Osteoblast (primary cell): ENCODE measurements at regions not wholly inside any gene's neighbourhood (a gene's known extent, or its start where the extent isn't known, plus 50 kb on each side); places are given as distances from the start of the nearest gene placed in this dataset.
"Not testable (repeated sequence)": the region's sequence is repeated elsewhere in the genome, so short reads cannot be mapped to it uniquely, and the experiment has no call there.

Source experiments
- DNase-seq: peaks from one replicate; pipeline ENCODE4 v3.0.0; 2011; ENCODE audit warnings: low spot score, mixed read lengths; ENCODE audit not compliant: insufficient read length; ENCODE audit errors: missing footprints
- H2AFZ ChIP-seq: 2 replicates; pipeline ENCODE4 v1.6.0; 2011; ENCODE audit warnings: mild to moderate bottlenecking, low read length
- H3K27ac ChIP-seq: 2 replicates; pipeline ENCODE4 v1.5.1; 2011; ENCODE audit warnings: mild to moderate bottlenecking, low read depth, low read length, moderate library complexity
- H3K27me3 ChIP-seq: 2 replicates; pipeline ENCODE4 v1.6.0; 2012; ENCODE audit warnings: mild to moderate bottlenecking, control low read depth, inconsistent platforms, low read length, moderate library complexity; ENCODE audit not compliant: insufficient read depth
- H3K36me3 ChIP-seq: 2 replicates; pipeline ENCODE4 v1.5.1; 2011; ENCODE audit warnings: mild to moderate bottlenecking, low read length, control low read depth, moderate library complexity; ENCODE audit not compliant: insufficient read depth
- H3K4me1 ChIP-seq: 2 replicates; pipeline ENCODE4 v1.5.1; 2011; ENCODE audit warnings: mild to moderate bottlenecking, low read length, control low read depth, moderate library complexity; ENCODE audit not compliant: insufficient read depth
- H3K4me2 ChIP-seq: 2 replicates; pipeline ENCODE4 v1.6.0; 2011; ENCODE audit warnings: mild to moderate bottlenecking, low read length; ENCODE audit not compliant: insufficient read depth
- H3K4me3 ChIP-seq: fragments of 200-600 bp; sonication (generic); 3 replicates; pipeline ENCODE4 v1.5.1; 2012; ENCODE audit warnings: mild to moderate bottlenecking, low read length, inconsistent platforms; ENCODE audit not compliant: insufficient read depth
- H3K79me2 ChIP-seq: 2 replicates; pipeline ENCODE4 v1.6.0; 2012; ENCODE audit warnings: mild to moderate bottlenecking, low read length, control low read depth, inconsistent platforms; ENCODE audit not compliant: insufficient read depth
- H3K9me3 ChIP-seq: 2 replicates; pipeline ENCODE4 v1.5.1; 2011; ENCODE audit warnings: low read depth, low read length, control low read depth
- H4K20me1 ChIP-seq: 2 replicates; pipeline ENCODE4 v1.6.0; 2012; ENCODE audit warnings: mild to moderate bottlenecking, low read length, control low read depth; ENCODE audit not compliant: insufficient read depth
- CTCF ChIP-seq: IDR thresholded peaks from 2 replicates; pipeline ENCODE4 v1.5.1; 2011; ENCODE audit warnings: mild to moderate bottlenecking, low read depth, low read length, moderate library complexity; ENCODE audit errors: extremely low read depth

DNA sequence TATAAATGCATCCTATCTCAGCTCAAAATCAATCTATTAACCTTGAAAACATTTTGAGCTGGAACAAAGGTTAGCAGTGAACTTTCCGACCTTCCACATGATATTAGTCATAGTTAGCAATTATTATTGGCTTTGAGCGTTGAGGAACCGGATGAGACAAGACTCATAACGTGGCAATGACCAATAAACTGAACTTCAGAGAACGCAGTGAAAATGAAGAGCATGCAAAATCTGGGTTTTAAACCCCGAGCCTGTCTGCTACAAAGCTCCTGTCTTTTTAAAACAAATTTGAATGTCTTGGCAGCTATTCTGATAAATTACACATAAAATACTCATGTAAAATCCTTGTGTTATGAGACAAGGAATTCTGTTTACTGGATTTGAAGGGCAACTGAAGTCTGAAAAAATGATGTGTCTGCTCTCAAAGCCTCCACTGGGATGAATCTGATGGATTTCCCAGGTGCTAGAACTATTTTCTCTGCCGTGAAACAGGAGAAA, 74.7 kb upstream of the ITGB1 start:
- H3K27ac ChIP-seq, result peak overlapping the region; percentile 86

DNA sequence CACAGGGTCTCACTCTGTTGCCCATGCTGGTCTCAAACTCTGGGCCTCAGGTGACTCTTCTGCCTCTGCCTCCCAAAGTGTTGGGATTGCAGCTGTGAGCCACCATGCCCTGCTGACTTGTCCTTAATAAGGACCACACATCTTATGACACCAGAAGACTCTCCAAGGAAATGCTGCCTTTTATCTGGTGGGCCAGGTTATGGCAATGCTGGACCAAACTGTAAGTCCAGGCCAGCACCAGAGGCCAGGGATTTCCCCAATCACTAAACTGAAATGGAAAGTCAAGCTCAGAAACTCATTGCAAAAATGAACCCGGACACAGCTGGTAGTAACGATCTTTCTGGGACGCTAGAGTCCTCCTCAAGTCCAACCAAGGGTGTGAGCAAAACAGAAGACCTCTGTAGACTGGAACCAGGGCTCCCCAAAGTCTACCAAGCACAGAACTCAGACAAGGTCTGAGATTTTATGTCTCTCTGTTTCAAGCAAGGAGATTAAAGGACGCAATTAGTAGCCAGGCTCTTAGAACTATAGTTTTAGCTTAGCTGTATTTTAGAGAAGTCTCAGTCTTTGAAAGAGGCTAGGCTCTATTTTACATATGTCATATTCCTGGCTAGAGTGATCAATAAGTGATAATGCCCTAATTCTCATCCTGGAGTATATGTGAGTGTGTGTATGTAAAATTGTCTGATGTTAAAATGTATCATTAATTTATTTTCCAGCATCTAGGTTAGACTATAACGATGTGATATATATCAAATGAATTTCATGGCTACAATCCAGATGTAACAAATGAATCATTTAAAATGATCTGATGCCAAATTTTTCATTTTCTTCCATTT, 74.0 kb upstream of the ITGB1 start:
- Histone ChIP-seq H4K20me1 (no peaks in the 10 kb centered on the region), H3K9me3 (no peaks in the 10 kb centered on the region), H3K4me1 (peaks cover 16% of the 10 kb centered on the region), H2AFZ (no peak overlapping the region), H3K4me2 (peak overlapping the region; percentile 79), H3K4me3 (peak overlapping the region; percentile 16), H3K79me2 (no peaks in the 10 kb centered on the region), H3K27ac (peak overlapping the region; percentile 86), H3K27me3 (no peaks in the 10 kb centered on the region), H3K36me3 (no peaks in the 10 kb centered on the region)
- TF ChIP-seq CTCF, result no peak
- no peak for DNase-seq

More for the DNA sequence above, 74.7 kb upstream of the ITGB1 start:
- Histone ChIP-seq H3K36me3 (no peaks in the 10 kb centered on the region), H3K27me3 (no peaks in the 10 kb centered on the region), H3K4me1 (peaks cover 16% of the 10 kb centered on the region), H3K4me2 (peak overlapping the region; percentile 79), H3K4me3 (peak overlapping the region; percentile 16), H3K9me3 (no peaks in the 10 kb centered on the region), H2AFZ (peak overlapping the region; percentile 70), H3K79me2 (no peaks in the 10 kb centered on the region), H4K20me1 (no peaks in the 10 kb centered on the region)
- no peak for TF ChIP-seq CTCF
- DNase-seq, result peak; percentile 84

- no peak for TF ChIP-seq CTCF
- no peak overlapping the region for H3K4me2 ChIP-seq
- DNase-seq, result no peak
- no peaks in the 10 kb centered on the region for H3K9me3 ChIP-seq
- H4K20me1 ChIP-seq, result no peaks in the 10 kb centered on the region
- H2AFZ ChIP-seq, result no peak overlapping the region
- no peaks in the 10 kb centered on the region for H3K79me2 ChIP-seq
- H3K4me3 ChIP-seq, result no peak overlapping the region
- H3K27me3 ChIP-seq, result no peaks in the 10 kb centered on the region
- H3K27ac ChIP-seq, result no peak overlapping the region
- peaks cover 16% of the 10 kb centered on the region for H3K4me1 ChIP-seq
- no peaks in the 10 kb centered on the region for H3K36me3 ChIP-seq
Observed at GRCh38 chr10:33031171-33031570, 73.1 kb upstream of the ITGB1 start.

DNA sequence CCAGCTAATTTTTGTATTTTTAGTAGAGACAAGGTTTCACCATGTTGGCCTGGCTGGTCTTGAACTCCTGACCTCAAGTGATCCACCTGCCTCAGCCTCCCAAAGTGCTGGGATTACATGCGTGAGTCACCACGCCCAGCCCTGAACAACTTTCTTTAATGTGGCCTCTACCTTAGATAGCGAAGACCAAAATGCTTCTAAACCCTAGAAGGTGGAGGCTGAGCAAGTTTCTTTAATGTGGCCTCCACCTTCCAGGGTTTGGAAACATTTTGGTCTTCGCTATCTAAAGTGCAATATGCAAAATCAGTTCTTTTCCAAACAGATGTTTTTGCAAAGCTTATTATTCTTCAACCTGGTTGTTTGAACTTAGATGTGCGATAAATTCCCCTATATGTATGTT, 70.5 kb upstream of the ITGB1 start:
- H3K4me2 ChIP-seq, H3K79me2 ChIP-seq, H2AFZ ChIP-seq, H3K27me3 ChIP-seq, H3K4me3 ChIP-seq, DNase-seq, H3K36me3 ChIP-seq, H3K9me3 ChIP-seq, H4K20me1 ChIP-seq, H3K27ac ChIP-seq: not testable (repeated sequence)
- peaks cover 16% of the 10 kb centered on the region for H3K4me1 ChIP-seq
